ENCODE measurements at regions not wholly inside any gene's neighbourhood (a gene's known extent, or its start where the extent isn't known, plus 50 kb on each side); places are given as distances from the start of the nearest gene placed in this dataset.

- TF ChIP-seq CTCF (IDR thresholded peaks at IDR 0.05) = no peak
- no peak for TF ChIP-seq GRHL2 (CRISPR knock-in tag; IDR thresholded peaks at IDR 0.05; ENCODE audit: insufficient replicate concordance, severe bottlenecking)
- no peak for TF ChIP-seq ATF2 (CRISPR knock-in tag; IDR thresholded peaks at IDR 0.05; ENCODE audit: borderline replicate concordance, low read depth)
- no peak for TF ChIP-seq HMGA2 (CRISPR knock-in tag; IDR thresholded peaks at IDR 0.05)
- TF ChIP-seq JUN (CRISPR knock-in tag; IDR thresholded peaks at IDR 0.05) = no peak
- no peak for TF ChIP-seq ZNF317 (CRISPR knock-in tag; IDR thresholded peaks at IDR 0.05; ENCODE audit: borderline replicate concordance, low read depth)
- no peak for TF ChIP-seq ZNF423 (CRISPR knock-in tag; IDR thresholded peaks at IDR 0.05)
- no peak for TF ChIP-seq ZMAT4 (CRISPR knock-in tag; IDR thresholded peaks at IDR 0.05)
- no peak for TF ChIP-seq MAX (CRISPR knock-in tag; IDR thresholded peaks at IDR 0.05)
- TF ChIP-seq ESRRA (CRISPR knock-in tag; IDR thresholded peaks at IDR 0.05; ENCODE audit: borderline replicate concordance) = no peak
- TF ChIP-seq ZNF281 (CRISPR knock-in tag; IDR thresholded peaks at IDR 0.05) = no peak
- no peak for TF ChIP-seq USF2 (CRISPR knock-in tag; IDR thresholded peaks at IDR 0.05)
- no peak for TF ChIP-seq ZNF396 (CRISPR knock-in tag; IDR thresholded peaks at IDR 0.05; ENCODE audit: borderline replicate concordance)
- no peak for TF ChIP-seq NFYB (CRISPR knock-in tag; conservative IDR thresholded peaks at IDR 0.05; ENCODE audit: low read depth)
Observed at GRCh38 chr16:26197707-26198106, 505.9 kb downstream of the HS3ST4 start.
